KOPT-K1 (cell line): ENCODE measurements at regions not wholly inside any gene's neighbourhood (a gene's known extent, or its start where the extent isn't known, plus 50 kb on each side); places are given as distances from the start of the nearest gene placed in this dataset.

Experiments used
- H3K27ac ChIP-seq: fragments of 200-600 bp; sonication (generic); 2 replicates; pipeline ENCODE4 v1.5.1; 2016; ENCODE audit warnings: antibody characterized with exemption, mild to moderate bottlenecking, low read depth, low read length; ENCODE audit not compliant: poor library complexity, severe bottlenecking
- H3K36me3 ChIP-seq: fragments of 200-600 bp; sonication (generic); 2 replicates; pipeline ENCODE4 v1.5.1; 2017; ENCODE audit warnings: antibody characterized with exemption, mild to moderate bottlenecking, low read length, moderate library complexity; ENCODE audit not compliant: insufficient read depth
- H3K9me3 ChIP-seq: fragments of 200-600 bp; sonication (generic); 2 replicates; pipeline ENCODE4 v1.5.1; 2017; ENCODE audit warnings: antibody characterized with exemption, low read length, mild to moderate bottlenecking; ENCODE audit not compliant: insufficient read depth, poor library complexity, severe bottlenecking

DNA sequence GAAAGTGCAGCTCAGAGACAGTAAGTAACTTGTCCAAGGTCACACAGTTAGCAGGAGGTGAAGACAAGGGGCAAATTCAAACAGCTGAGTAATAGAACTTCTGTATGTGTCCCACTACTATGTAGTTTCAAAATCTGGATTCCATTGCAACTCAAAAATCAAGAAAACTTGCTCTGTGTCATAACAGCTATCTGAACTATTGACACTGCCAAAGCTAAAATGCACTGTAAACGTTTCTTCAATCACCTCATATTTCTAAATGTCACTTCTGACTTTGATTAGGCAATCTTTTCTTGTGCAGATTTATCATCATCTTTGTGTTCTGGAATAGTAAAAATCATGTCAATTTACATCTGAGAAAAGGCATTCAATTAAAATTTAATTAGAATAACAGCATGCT is 957.6 kb downstream of the MRPL39 start:
- H3K27ac ChIP-seq = no peak overlapping the region
- no peaks in the 10 kb centered on the region for H3K36me3 ChIP-seq
- no peaks in the 10 kb centered on the region for H3K9me3 ChIP-seq

DNA sequence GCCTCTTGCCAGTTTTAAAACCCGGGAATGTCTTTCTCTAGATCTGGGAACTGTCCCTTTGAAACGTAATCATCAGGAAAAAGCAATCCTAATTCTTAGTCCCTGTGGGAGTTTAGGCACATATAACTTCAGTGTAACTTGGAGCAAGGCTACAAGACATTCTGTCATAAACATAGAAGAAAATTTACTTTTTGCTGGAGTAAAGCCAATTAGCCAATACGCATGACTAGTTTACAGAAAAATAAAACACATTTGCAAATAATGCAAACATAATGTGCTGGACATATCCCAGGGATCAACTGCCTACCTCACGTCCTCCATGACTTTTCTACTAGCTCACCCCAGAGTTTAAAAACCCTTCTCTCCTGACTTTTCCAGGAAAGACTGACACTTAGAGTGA is 970.6 kb downstream of the MRPL39 start:
- Histone ChIP-seq H3K27ac (no peak overlapping the region), H3K36me3 (no peaks in the 10 kb centered on the region), H3K9me3 (no peaks in the 10 kb centered on the region)

DNA sequence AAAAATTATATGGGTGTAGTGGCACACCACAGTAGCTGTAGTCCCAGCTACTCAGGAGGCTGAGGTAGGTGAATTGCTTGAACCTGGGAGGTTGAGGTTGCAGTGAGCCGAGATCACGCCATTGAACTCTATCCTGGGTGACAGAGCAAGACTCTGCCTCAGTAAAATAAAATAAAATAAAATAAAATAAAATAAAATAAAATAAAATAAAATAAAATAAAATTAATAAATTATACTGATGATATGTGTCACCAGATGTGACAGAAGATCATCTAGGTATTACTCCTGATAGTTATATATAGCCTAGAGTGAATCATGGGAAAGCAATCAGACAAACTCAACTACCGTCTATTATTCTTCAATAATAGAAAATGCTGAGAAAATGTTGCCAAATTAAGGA is 972.5 kb downstream of the MRPL39 start:
- Histone ChIP-seq H3K27ac (no peak overlapping the region), H3K9me3 (no peaks in the 10 kb centered on the region), H3K36me3 (no peaks in the 10 kb centered on the region)

DNA sequence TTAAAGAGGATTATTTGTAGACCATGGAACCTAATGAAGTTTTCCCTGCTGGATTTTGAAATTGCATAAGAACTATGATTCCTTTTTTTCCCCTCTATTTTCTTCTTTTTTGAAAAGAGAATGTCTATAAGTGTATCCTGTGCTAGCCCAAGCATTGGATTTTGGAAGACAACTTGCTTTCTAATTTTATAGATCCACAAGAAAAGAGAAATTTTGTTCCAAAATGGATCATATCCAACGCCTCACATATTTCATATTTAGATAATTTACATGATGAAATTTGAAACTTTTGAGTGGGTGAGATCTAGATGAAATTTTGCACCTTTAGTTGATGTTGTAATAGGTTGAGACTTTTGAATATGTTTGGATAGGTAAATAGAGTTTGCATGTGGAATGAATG is 978.7 kb downstream of the MRPL39 start:
- no peaks in the 10 kb centered on the region for H3K36me3 ChIP-seq
- no peaks in the 10 kb centered on the region for H3K9me3 ChIP-seq
- H3K27ac ChIP-seq = no peak overlapping the region

DNA sequence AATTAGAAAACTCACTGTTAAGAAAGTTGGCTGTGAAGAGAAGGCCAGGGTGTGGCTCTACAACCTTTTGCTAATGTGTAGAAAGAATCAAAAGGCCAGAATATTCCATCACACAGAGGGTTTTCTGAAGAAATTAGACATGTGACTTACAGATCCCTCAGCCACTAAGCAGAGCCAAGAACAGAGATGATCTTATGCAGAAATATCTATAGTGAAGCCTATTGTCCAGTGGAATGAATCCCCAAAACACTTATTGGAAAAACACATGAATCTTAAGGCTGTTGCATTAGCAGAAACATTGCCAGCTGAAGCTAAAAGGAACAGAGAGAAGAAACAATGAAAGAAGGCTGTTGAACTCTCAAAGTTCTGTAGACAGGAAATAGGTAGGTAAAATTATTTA is 979.2 kb downstream of the MRPL39 start:
- H3K36me3 ChIP-seq = no peaks in the 10 kb centered on the region
- H3K9me3 ChIP-seq = no peaks in the 10 kb centered on the region
- no peak overlapping the region for H3K27ac ChIP-seq

DNA sequence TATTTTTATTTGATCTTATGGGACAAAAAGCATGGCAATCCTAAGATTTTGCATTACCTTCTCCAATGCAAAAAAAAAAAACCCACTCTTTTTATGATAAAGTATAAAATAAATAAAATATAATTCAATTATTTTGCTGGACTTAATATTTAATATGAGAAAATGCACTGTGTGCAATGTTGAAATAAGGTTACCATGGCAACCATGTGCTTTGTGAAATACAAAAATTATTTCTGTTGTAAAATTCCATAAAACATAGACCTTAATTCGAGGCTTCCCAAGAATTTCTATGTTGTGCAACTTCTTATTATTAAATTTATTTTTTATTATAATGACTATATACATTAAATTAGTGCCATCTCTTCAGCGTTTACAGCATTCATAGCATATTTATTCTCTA is 989.5 kb downstream of the MRPL39 start:
- Histone ChIP-seq H3K27ac (no peak overlapping the region), H3K36me3 (no peaks in the 10 kb centered on the region), H3K9me3 (peaks cover 11% of the 10 kb centered on the region)

DNA sequence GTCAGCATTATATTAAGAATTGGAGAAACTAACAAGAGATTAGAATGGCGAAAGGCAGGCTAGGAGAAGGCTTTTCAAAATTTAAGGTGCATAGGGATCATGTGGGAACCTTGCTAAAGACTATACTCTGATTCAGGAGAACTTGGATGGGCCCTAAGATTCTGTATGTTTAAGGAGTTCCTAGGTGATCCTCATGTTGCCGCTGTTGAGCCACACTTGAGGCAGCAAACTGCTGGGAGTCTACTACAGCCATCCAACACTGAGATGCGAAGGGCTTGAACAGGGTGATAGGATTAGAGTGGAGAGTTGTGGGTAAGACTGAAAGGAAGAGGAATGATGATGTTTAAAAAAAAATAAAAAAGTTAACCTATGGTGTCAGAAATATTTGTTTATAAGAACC is 1013.2 kb downstream of the MRPL39 start:
- H3K36me3 ChIP-seq = no peaks in the 10 kb centered on the region
- no peaks in the 10 kb centered on the region for H3K9me3 ChIP-seq
- H3K27ac ChIP-seq = no peak overlapping the region

DNA sequence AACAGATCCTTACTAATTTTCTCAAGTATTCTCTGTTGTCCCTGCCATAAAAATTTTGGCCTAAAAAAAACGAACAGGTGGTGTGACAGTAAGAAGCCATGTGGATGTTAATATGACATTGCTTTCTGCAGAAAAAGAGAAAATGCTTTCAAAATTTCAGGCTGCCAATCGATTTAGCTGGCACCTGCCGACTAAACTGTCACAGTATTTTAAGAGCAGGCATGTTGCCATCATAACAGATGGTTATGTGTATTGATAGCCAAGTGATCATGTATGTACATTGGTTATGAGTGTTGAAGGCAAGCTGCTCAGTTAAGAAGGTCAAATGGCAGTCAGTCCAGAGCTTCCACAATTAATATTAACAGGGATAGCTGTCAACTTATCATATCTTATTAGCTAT is 1017.0 kb downstream of the MRPL39 start:
- Histone ChIP-seq H3K36me3 (no peaks in the 10 kb centered on the region), H3K9me3 (no peaks in the 10 kb centered on the region), H3K27ac (no peak overlapping the region)

DNA sequence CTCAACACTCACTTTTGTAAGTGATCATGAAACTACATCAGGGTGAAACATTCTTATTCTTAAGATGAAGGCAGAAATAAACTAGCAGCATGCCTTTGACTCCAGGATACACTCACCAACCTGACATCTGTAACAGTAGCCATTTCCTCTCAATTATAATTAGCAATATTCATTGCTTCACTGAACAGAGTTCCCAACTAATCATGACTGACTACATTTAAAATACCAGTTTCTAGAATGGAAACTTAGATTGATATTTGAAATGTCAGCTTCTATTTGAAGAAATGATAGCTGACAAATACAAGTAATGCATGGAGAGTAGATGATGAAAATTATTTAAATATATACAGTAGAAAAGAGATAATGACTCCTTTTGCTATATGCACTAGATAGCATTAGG is 1023.8 kb downstream of the MRPL39 start:
- Histone ChIP-seq H3K9me3 (no peaks in the 10 kb centered on the region), H3K27ac (no peak overlapping the region), H3K36me3 (no peaks in the 10 kb centered on the region)

DNA sequence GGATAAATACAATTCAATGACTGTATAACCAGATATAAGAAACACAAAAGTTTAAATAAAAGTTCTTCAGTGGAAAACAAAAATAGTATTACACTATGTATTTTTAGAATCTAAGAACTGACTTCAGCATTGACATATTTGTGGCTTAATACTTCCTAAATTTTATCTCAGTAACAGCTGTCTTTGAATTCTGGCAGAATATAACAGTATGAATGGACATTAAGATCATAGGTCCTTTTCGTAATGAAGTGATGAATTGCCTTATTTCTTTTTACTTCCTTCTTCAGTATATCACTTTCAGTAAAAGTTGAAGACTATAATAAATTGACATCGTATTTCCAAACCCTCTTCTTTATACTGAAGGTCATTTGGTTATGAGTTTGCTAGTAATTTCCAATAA is 1030.0 kb downstream of the MRPL39 start:
- H3K27ac ChIP-seq = no peak overlapping the region
- H3K9me3 ChIP-seq = no peaks in the 10 kb centered on the region
- H3K36me3 ChIP-seq = no peaks in the 10 kb centered on the region

DNA sequence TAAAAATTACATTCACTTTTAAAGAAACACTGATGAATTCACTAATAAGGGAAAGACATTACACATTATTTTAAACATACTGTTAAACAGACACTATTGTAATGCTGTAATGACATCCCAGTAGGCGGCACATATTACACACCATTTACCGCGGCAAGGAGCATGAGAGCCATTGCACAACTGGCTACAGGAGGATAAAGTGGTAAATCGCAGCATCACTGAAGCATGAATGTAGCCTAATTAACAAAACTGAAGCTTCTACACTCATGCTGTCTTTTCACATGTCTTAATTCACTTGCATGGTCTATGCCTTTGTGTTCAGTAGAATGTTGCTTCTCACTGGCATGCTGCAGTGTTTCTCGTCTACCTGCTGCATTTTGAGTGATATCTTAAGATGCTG is 1046.0 kb downstream of the MRPL39 start:
- Histone ChIP-seq H3K36me3 (no peaks in the 10 kb centered on the region), H3K9me3 (no peaks in the 10 kb centered on the region), H3K27ac (no peak overlapping the region)

DNA sequence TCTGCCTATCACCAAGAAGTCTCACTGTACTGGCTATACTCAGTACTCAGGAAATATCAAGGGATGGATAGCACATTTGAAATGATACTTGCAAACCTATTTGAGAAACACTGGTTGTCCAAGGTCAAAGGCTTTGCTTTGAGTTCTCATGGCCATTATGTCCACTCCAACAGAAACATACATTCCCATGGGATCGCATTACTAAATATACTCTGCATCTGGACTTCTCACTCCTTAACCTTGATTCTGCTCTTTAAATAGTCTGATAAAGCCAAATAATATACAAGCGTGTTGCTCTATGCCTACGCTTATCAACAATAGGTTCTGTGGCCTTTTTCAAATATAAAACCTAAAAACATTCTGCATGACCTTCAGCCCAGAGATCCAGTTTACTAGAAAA is 1054.8 kb downstream of the MRPL39 start:
- H3K27ac ChIP-seq = no peak overlapping the region
- H3K9me3 ChIP-seq = no peaks in the 10 kb centered on the region
- no peaks in the 10 kb centered on the region for H3K36me3 ChIP-seq

DNA sequence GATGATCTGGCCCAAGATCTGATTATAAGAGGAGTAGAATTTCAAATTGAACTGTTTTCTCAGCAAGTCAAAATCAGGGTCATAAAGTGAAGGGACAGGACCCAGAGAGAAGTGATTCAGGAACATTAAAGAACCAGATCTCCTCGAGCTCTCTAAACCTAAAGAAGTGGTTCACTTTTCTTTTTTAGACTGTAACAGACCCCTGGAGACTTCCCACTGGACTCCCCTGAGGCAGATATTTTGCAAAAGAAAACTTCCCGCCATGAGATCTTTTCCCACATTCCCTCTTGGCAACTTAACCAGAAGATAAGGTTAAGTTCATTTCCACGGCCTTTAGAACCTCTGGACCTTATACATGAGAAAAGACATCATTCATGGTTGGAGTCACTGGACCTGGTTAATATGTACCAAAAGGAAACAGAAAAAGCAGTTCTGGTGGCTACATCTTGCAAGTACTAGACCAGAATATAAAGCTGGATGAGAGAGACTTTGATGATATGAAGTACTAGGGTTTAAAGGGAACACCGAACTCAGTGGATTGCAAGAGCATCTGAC is 1061.4 kb downstream of the MRPL39 start:
- Histone ChIP-seq H3K27ac (no peak overlapping the region), H3K9me3 (no peaks in the 10 kb centered on the region), H3K36me3 (no peaks in the 10 kb centered on the region)

DNA sequence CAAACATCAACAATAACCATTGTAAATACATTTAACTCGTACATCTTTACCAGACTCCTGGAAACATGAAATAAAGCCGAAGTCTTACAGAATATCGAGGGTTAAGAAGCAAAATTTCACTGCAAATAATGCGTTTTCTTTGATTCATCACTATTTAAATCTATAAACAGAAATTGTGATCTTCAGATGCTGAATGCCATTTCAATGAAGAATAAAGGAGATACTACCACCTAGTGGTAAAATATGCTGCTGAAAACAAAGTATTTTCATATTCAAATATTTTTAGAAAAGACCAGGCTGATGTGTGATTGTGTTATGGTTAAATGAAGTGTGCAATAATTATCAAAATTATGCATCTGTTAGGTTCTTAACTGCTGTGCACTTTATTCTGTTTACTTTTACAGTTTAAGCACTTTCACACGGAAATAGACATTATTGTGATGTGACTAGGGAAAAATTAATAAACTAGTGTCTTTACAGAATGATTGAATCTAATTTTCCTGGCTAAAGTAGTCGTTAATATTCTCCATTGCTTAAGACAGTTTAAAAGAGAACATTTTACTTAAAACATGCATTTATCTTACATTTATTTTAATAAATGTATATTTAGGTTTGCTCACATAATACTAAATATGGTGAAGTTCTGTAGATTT is 1093.1 kb downstream of the MRPL39 start:
- H3K27ac ChIP-seq = no peak overlapping the region
- no peaks in the 10 kb centered on the region for H3K9me3 ChIP-seq
- H3K36me3 ChIP-seq = no peaks in the 10 kb centered on the region

DNA sequence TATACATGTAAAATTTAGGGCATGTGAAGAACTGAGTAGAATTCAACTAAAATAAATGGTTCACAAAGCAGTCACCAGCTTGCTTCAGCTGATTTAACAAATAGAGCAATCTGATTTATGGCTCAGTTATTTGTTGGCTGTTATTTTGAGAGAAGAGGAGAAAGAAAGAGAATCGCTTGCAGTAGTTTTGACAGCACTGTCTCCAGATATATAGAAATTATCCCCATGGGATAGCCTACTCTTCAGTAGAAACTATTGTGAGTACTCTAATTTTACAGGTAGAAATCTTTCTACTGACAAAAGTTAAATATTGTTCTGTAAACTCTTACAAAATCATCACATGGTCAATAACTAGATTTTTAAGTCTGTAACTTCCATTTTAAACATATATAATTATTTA is 1098.2 kb downstream of the MRPL39 start:
- H3K9me3 ChIP-seq = no peaks in the 10 kb centered on the region
- H3K27ac ChIP-seq = no peak overlapping the region
- H3K36me3 ChIP-seq = no peaks in the 10 kb centered on the region

DNA sequence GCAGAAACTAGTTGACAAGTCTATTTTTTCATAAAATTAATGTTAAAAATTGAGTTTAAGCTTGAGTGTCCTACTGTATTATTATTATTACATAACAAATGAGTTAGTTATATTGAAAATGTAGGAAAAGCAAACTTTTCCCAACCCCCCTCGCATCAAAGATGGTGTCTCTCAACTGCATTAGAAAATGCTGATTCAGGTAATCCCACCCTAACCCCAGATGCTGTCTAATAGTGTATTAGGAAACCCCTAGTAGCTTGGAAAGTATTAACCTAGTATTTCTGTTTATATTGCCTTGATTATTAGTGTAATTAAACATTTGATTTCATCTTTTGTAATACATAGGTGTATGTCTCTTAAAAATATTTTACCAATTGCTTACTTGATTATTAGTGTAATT is 1120.3 kb downstream of the MRPL39 start:
- no peaks in the 10 kb centered on the region for H3K9me3 ChIP-seq
- no peaks in the 10 kb centered on the region for H3K36me3 ChIP-seq
- no peak overlapping the region for H3K27ac ChIP-seq
